Endodermal cell (in vitro differentiated cells): ENCODE measurements at regions not wholly inside any gene's neighbourhood (a gene's known extent, or its start where the extent isn't known, plus 50 kb on each side); places are given as distances from the start of the nearest gene placed in this dataset.

Experiments
- DNase-seq: peaks from one replicate; pipeline ENCODE4 v3.0.0-alpha.2; 2017
- H3K27ac ChIP-seq: 2 replicates; pipeline ENCODE4 v1.5.1; 2013; ENCODE audit warnings: mild to moderate bottlenecking, low read depth, low read length, moderate library complexity
- H3K27me3 ChIP-seq: 2 replicates; pipeline ENCODE4 v1.6.1; 2013; ENCODE audit warnings: mild to moderate bottlenecking, low read length, moderate library complexity; ENCODE audit not compliant: insufficient read depth, control insufficient read depth, poor library complexity, severe bottlenecking
- H3K36me3 ChIP-seq: 2 replicates; pipeline ENCODE4 v1.7.0; 2013; ENCODE audit warnings: mild to moderate bottlenecking, low read length, moderate library complexity; ENCODE audit not compliant: control insufficient read depth, insufficient read depth
- H3K4me1 ChIP-seq: one replicate; pipeline ENCODE4 v1.7.0; 2013; ENCODE audit warnings: low read length; ENCODE audit not compliant: control insufficient read depth, insufficient read depth
- H3K4me3 ChIP-seq: 2 replicates; pipeline ENCODE4 v1.5.1; 2013; ENCODE audit warnings: mild to moderate bottlenecking, low read length, moderate library complexity
- H3K9ac ChIP-seq: 2 replicates; pipeline ENCODE4 v1.6.1; 2013; ENCODE audit warnings: mild to moderate bottlenecking, low read length, moderate library complexity; ENCODE audit not compliant: poor library complexity, severe bottlenecking; ENCODE audit errors: extremely low read depth
- H3K9me3 ChIP-seq: 2 replicates; pipeline ENCODE4 v1.6.1; 2013; ENCODE audit warnings: mild to moderate bottlenecking, low read length, moderate library complexity; ENCODE audit not compliant: control insufficient read depth
- H3K27ac Mint-ChIP-seq: 2 replicates; pipeline ENCODE4 v1.8.0; 2020; ENCODE audit warnings: mixed read lengths
- H3K27me3 Mint-ChIP-seq: 2 replicates; pipeline ENCODE4 v1.8.0; 2021; ENCODE audit warnings: mild to moderate bottlenecking, mixed read lengths; ENCODE audit not compliant: insufficient read depth
- H3K36me3 Mint-ChIP-seq: 2 replicates; pipeline ENCODE4 v1.8.0; 2020; ENCODE audit warnings: low read depth, mixed read lengths
- H3K4me1 Mint-ChIP-seq: 2 replicates; pipeline ENCODE4 v1.8.0; 2020; ENCODE audit warnings: mixed read lengths
- H3K4me3 Mint-ChIP-seq: 2 replicates; pipeline ENCODE4 v1.8.0; 2020; ENCODE audit warnings: mild to moderate bottlenecking, moderate library complexity, mixed read lengths
- H3K9me3 Mint-ChIP-seq: 2 replicates; pipeline ENCODE4 v1.8.0; 2020; ENCODE audit warnings: mild to moderate bottlenecking, mixed read lengths
- CTCF ChIP-seq: fragments of 200-600 bp; sonication (generic); conservative IDR thresholded peaks from 2 replicates; pipeline ENCODE4 v1.5.0; 2021; ENCODE audit warnings: antibody characterized with exemption, mild to moderate bottlenecking
- WGBS, 2 experiments: methylation state at CpG; one replicate each; pipeline versions ENCODE4 v1.1.5 to v1.1.7; 2013; ENCODE audit warnings: missing lambda C conversion rate in 2 of 2, mixed read lengths in 1 of 2; ENCODE audit not compliant: insufficient coverage in 1 of 2, insufficient read length in 1 of 2; 5-methylcytosine and 5-hydroxymethylcytosine counted together

- Histone ChIP-seq H3K4me3 (no peak overlapping the region), H3K9ac (no peak overlapping the region), H3K36me3 (no peaks in the 10 kb centered on the region), H3K27ac (no peak overlapping the region), H3K4me1 (no peaks in the 10 kb centered on the region), H3K27me3 (no peaks in the 10 kb centered on the region), H3K9me3 (no peaks in the 10 kb centered on the region)
- Mint-ChIP-seq H3K9me3 (no peaks in the 10 kb centered on the region), H3K27ac (no peak overlapping the region), H3K4me1 (no peaks in the 10 kb centered on the region), H3K27me3 (peaks cover 8% of the 10 kb centered on the region), H3K36me3 (no peaks in the 10 kb centered on the region), H3K4me3 (no peak overlapping the region)
- TF ChIP-seq CTCF: no peak
- 89 to 93% methylated on average over 2 to 3 of the region's 3 CpGs for WGBS, 2 experiments
- DNase-seq: no peak
Observed at GRCh38 chr4:53815281-53815680, 224.0 kb upstream of the LNX1 start.

GRCh38 chr4:53813998-53814397 lies 222.7 kb upstream of the LNX1 start:
- Mint-ChIP-seq H3K4me3 (no peak overlapping the region), H3K4me1 (no peaks in the 10 kb centered on the region), H3K27me3 (peaks cover 8% of the 10 kb centered on the region), H3K36me3 (no peaks in the 10 kb centered on the region), H3K27ac (no peak overlapping the region), H3K9me3 (no peaks in the 10 kb centered on the region)
- Histone ChIP-seq H3K27me3 (no peaks in the 10 kb centered on the region), H3K36me3 (no peaks in the 10 kb centered on the region), H3K4me3 (no peak overlapping the region), H3K9me3 (no peaks in the 10 kb centered on the region), H3K4me1 (no peaks in the 10 kb centered on the region), H3K9ac (no peak overlapping the region), H3K27ac (no peak overlapping the region)
- TF ChIP-seq CTCF: no peak
- DNase-seq: no peak
- 85 to 89% methylated on average over 4 of the region's 4 CpGs for WGBS, 2 experiments

GRCh38 chr4:53810643-53811042 lies 219.4 kb upstream of the LNX1 start:
- no peaks in the 10 kb centered on the region for H3K9me3 ChIP-seq
- H3K9ac ChIP-seq: no peak overlapping the region
- H3K36me3 ChIP-seq: no peaks in the 10 kb centered on the region
- 89% methylated on average over 3 to 4 of the region's 4 CpGs for WGBS, 2 experiments
- H3K27ac ChIP-seq: no peak overlapping the region
- Mint-ChIP-seq H3K4me1 (no peaks in the 10 kb centered on the region), H3K36me3 (no peaks in the 10 kb centered on the region), H3K27ac (no peak overlapping the region), H3K9me3 (no peaks in the 10 kb centered on the region), H3K4me3 (no peak overlapping the region), H3K27me3 (peaks cover 4% of the 10 kb centered on the region)
- TF ChIP-seq CTCF: no peak
- H3K4me3 ChIP-seq: no peak overlapping the region
- no peak for DNase-seq
- no peaks in the 10 kb centered on the region for H3K4me1 ChIP-seq
- H3K27me3 ChIP-seq: no peaks in the 10 kb centered on the region
